ENCODE measurements at regions not wholly inside any gene's neighbourhood (a gene's known extent, or its start where the extent isn't known, plus 50 kb on each side); places are given as distances from the start of the nearest gene placed in this dataset.
"Not testable (repeated sequence)": the region's sequence is repeated elsewhere in the genome, so short reads cannot be mapped to it uniquely, and the experiment has no call there.

GRCh38 chr2:228763379-228763981 lies 507.6 kb downstream of the PID1 start:
- intact Hi-C loops (cut with DNase I) = no loop called here
- DNase-seq (ENCODE audit: low spot score) = no peak
- Histone ChIP-seq H3K4me3 (no peak overlapping the region), H3K27ac (no peak overlapping the region), H3K36me3 (no peaks in the 10 kb centered on the region), H3K9me3 (no peaks in the 10 kb centered on the region), H3K27me3 (replicated peaks; ENCODE audit: insufficient read depth) (no peaks in the 10 kb centered on the region), H3K4me1 (replicated peaks) (no peaks in the 10 kb centered on the region)
- WGBS = 72% methylated on average over 5 of the region's 5 CpGs
- TF ChIP-seq POLR2A (IDR thresholded peaks at IDR 0.05) (no peak), CTCF (IDR thresholded peaks at IDR 0.05) (no peak), POLR2AphosphoS5 (IDR thresholded peaks at IDR 0.05) (no peak)

GRCh38 chr2:228762565-228762964 lies 508.5 kb downstream of the PID1 start:
- H3K4me3 ChIP-seq = no peak overlapping the region
- H3K27me3 ChIP-seq (replicated peaks; ENCODE audit: insufficient read depth) = no peaks in the 10 kb centered on the region
- no peaks in the 10 kb centered on the region for H3K4me1 ChIP-seq (replicated peaks)
- WGBS = 84% methylated on average over 2 of the region's 2 CpGs
- no peaks in the 10 kb centered on the region for H3K36me3 ChIP-seq
- no peak overlapping the region for H3K27ac ChIP-seq
- intact Hi-C loops (cut with DNase I) = no loop called here
- TF ChIP-seq POLR2A (IDR thresholded peaks at IDR 0.05) (no peak), CTCF (IDR thresholded peaks at IDR 0.05) (no peak), POLR2AphosphoS5 (IDR thresholded peaks at IDR 0.05) (no peak)
- DNase-seq (ENCODE audit: low spot score) = no peak
- no peaks in the 10 kb centered on the region for H3K9me3 ChIP-seq

GRCh38 chr2:228755661-228756060 lies 515.4 kb downstream of the PID1 start:
- H3K36me3 ChIP-seq; H3K27me3 ChIP-seq (replicated peaks; ENCODE audit: insufficient read depth); intact Hi-C loops (cut with DNase I); H3K4me1 ChIP-seq (replicated peaks); H3K27ac ChIP-seq; H3K9me3 ChIP-seq; DNase-seq (ENCODE audit: low spot score); H3K4me3 ChIP-seq: not testable (repeated sequence)
- 94% methylated on average over 25 of the region's 25 CpGs for WGBS

GRCh38 chr2:228747483-228747882 lies 523.6 kb downstream of the PID1 start:
- Histone ChIP-seq H3K9me3 (no peaks in the 10 kb centered on the region), H3K27ac (no peak overlapping the region), H3K36me3 (no peaks in the 10 kb centered on the region), H3K27me3 (replicated peaks; ENCODE audit: insufficient read depth) (no peaks in the 10 kb centered on the region), H3K4me1 (replicated peaks) (no peaks in the 10 kb centered on the region), H3K4me3 (no peak overlapping the region)
- WGBS = 66% methylated on average over 6 of the region's 6 CpGs
- TF ChIP-seq POLR2AphosphoS5 (IDR thresholded peaks at IDR 0.05) (no peak), POLR2A (IDR thresholded peaks at IDR 0.05) (no peak), CTCF (IDR thresholded peaks at IDR 0.05) (no peak)
- DNase-seq (ENCODE audit: low spot score) = no peak
- intact Hi-C loops (cut with DNase I) = no loop called here

- Histone ChIP-seq H3K4me3 (no peak overlapping the region), H3K4me1 (replicated peaks) (no peaks in the 10 kb centered on the region), H3K27ac (no peak overlapping the region), H3K9me3 (no peaks in the 10 kb centered on the region), H3K36me3 (no peaks in the 10 kb centered on the region), H3K27me3 (replicated peaks; ENCODE audit: insufficient read depth) (no peaks in the 10 kb centered on the region)
- DNase-seq (ENCODE audit: low spot score) = no peak
- intact Hi-C loops (cut with DNase I) = no loop called here
- no peak for TF ChIP-seq POLR2AphosphoS5 (IDR thresholded peaks at IDR 0.05)
- no peak for TF ChIP-seq CTCF (IDR thresholded peaks at IDR 0.05)
- no peak for TF ChIP-seq POLR2A (IDR thresholded peaks at IDR 0.05)
- WGBS = 82% methylated on average over 2 of the region's 2 CpGs
Measured at GRCh38 chr2:228738671-228739380, 532.3 kb downstream of the PID1 start.
